Dedifferentiated amniotic fluid mesenchymal stem cell (primary cell): ENCODE measurements at regions not wholly inside any gene's neighbourhood (a gene's known extent, or its start where the extent isn't known, plus 50 kb on each side); places are given as distances from the start of the nearest gene placed in this dataset.
"Not testable (repeated sequence)": the region's sequence is repeated elsewhere in the genome, so short reads cannot be mapped to it uniquely, and the experiment has no call there.

ENCODE experiments used
- DNase-seq: peaks from one replicate; pipeline ENCODE4 v3.0.0-alpha.2; 2016; ENCODE audit errors: extremely low spot score

- no peak for DNase-seq
Observed at GRCh38 chr18:75854808-75855207, 427.3 kb upstream of the SMIM21 start.

- no peak for DNase-seq
Observed at GRCh38 chr18:75854174-75854573, 426.7 kb upstream of the SMIM21 start.

GRCh38 chr18:75846321-75846720, 418.8 kb upstream of the SMIM21 start:
- DNase-seq, result no peak

DNA sequence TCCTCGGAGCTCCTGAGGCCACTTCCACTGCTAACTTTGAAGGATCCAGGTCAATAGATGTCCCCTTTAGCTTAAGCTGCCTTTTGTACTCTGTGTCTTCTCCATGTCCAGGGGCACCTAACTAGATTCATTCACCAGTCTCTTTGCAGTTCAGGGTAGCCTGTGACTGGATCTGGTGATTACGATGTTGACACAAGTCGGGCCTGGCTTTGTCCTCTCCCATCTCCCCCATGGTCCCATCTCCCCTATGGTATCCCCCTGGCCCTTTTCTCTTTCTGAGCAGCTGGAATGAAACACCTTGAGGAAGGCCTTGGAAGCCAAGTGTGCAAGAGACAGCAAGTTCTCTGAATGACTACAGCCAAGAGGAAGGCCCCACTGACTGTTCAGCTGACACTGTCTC, 417.9 kb upstream of the SMIM21 start:
- no peak for DNase-seq

DNA sequence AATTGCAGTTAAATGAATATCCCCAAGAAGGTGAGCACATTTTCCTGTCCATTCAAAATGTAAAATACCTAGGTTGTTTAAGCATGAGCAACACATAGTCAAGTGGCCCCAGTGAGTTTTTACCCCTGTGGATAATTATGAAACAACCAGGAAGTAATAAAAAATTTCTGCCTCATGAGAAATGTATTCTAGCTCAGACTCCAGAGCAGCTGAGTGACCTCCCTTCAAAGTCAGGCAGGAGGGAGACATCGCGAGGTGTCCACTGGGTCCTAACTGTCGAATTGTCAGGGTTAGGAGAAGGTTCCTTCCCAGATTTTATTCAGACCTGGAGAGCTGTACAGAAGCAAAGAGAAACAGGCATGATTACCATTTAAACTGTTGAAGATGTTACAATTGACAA, 416.6 kb upstream of the SMIM21 start:
- no peak for DNase-seq

- no peak for DNase-seq
Observed at GRCh38 chr18:75840131-75840530, 412.6 kb upstream of the SMIM21 start.

DNA sequence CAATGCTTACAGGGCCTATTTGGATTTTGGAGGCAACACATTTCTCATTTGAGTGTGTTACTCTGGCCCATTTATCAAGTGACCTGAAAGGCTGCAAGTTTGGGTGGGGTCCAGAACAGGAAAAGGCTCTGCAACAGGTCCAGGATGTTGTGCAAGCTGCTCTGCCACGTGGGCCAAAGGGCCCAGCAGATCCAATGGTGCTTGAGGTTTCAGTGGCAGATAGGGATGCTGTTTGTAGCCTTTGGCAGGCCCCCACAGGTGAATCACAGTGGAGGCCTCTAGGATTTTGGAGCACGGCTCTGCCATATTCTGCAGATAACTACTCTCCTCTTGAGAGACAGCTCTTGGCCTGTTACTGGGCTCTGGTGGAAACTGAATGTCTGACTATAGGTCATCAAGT, 412.2 kb upstream of the SMIM21 start:
- not testable (repeated sequence) for DNase-seq

GRCh38 chr18:75839041-75839440, 411.5 kb upstream of the SMIM21 start:
- no peak for DNase-seq

DNA sequence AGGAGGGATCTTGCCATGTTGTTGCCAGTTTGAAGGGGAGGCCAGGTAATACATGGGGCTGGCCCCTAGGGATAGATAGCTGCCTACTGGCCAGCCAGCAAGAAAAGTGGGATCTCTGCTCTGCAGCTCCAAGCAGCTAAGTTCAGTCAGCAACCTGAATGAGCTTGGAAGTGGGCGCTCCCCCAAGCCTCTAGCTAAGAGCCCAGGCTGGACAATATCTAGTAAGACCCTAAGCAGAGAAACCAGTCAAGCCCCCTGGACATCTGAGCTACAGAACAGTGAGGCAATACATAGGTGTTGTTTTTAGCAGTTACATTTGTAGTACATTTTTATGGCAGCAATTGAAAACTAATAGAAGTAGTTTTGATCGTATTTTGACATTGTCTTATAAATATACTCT, 409.8 kb upstream of the SMIM21 start:
- no peak for DNase-seq

- no peak for DNase-seq
Observed at GRCh38 chr18:75836516-75836915, 409.0 kb upstream of the SMIM21 start.

GRCh38 chr18:75831960-75832359, 404.5 kb upstream of the SMIM21 start:
- DNase-seq, result no peak

GRCh38 chr18:75830828-75831227, 403.3 kb upstream of the SMIM21 start:
- no peak for DNase-seq

DNA sequence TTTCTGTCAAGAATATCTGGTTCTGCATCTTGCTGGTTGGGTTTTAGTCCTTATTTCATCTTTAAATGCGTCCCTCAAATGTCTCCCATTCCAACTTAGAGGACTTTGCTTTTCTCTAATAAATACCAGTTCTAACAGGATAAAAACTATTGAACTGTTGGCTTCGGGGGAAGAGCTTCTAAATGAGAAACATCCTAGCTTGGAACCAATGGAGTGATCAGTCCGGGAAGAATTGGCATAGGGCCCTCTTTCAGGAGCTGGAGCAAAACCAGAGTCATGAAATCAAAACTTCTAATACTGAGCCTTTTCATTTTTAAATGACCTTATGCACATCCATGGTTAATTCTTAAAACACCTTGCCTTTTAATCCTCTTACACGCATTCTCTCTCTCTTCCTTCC, 401.6 kb upstream of the SMIM21 start:
- no peak for DNase-seq

DNA sequence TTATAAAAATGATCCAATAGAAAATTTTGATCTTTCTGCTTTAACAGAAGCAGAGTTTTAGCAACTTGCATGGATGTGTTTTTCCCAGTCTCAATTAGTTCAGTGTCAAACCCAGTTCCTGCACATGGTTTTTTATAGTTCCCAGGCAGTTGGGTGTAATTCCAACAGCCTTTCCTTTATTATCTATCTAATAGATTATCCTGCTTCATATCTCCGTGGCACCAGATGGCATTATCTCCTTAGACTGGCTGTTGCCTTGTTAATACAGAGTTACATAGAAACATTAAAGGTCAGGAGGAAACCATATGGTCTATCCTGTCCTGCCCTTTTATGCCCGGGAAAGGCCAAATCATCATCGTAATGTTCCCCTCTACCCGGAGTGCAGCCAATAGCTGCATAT, 400.9 kb upstream of the SMIM21 start:
- DNase-seq, result no peak

- no peak for DNase-seq
Observed at GRCh38 chr18:75827751-75828287, 400.3 kb upstream of the SMIM21 start.

DNA sequence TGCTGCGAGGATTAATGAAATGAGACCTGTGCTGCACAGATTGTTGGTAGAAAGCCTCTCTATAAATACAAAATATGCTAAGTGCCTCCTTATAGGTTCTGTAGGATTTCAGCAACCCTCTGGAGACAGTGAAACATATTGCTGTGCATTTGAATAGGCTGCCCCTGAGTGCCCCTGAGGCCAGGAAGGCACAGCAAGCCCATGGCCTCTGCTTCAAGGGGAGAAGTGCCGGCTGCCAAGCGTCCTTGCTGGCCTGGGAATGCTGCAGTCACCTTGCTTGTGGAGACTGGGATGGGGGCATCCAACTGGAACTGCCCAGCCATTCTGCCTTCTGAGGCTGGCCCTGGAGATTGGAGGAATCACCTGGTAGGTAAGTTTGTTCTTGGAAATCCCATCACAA, 397.2 kb upstream of the SMIM21 start:
- no peak for DNase-seq

DNA sequence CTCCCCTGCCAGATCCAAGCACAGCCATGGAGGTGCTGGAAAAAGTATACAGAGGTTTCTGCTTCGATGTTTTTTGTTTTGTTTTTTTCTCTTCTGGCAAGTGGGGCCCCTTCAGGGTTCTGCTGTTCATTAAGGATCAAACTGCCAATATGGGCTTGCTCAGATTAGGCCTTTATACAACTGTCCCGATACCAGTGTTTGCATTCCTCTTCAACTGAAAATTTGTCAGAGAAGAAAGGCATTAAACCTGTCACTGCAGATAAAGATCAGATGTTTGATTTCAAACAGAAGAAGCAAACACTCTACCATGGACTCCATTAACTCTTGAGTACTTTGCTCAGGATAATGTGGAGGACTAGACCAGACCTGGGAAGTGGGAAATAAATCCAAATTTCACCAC, 396.0 kb upstream of the SMIM21 start:
- DNase-seq, result no peak

- no peak for DNase-seq
Observed at GRCh38 chr18:75818383-75818782, 390.9 kb upstream of the SMIM21 start.

- no peak for DNase-seq
Observed at GRCh38 chr18:75815767-75816166, 388.3 kb upstream of the SMIM21 start.

DNA sequence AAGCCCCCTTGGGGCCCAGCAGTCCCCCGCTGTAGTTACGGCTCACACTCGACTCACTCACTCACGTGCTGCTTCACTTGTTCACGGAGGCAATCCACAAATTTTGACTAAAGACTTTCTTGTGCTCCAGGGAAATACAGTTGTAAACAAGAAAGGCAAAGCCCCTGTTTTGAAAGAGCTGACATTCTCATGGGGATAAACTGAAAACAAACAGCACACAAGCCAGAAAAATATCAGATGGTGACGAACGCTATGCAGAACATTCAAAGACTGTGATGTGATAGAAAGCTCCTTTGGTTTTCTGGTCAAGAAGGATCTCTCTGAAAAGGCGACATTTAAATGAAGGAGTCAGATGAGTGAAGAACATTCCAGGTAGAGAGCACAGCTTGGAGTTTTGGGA, 385.3 kb upstream of the SMIM21 start:
- no peak for DNase-seq

DNA sequence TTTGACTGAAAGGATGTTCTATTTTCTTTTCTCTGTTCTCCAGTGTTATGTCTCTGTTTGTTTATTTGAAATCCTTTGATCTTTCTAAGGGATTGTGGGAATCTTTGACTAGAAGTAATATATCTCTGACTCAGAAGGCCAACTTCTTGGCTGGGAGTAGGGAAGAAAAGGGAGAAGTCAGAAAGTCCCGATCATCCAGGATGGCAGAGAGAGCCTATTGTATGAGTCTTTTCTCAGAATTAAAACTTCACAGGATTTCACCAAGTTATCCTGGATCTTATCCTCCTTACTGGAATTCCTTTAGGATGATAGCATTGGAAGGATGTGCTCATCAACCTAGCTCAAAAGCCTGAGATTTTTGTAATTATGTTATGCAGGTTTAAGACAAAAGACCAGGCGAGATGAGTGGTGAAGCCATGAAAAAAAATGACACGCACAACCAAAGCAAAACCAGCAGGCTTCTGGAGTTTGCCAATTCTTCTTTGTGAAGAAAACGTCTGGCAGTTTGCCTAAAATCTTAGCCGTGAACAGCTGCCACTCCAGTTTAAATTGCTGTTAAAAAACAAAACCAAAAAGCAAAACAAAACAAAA, 383.6 kb upstream of the SMIM21 start:
- no peak for DNase-seq

DNA sequence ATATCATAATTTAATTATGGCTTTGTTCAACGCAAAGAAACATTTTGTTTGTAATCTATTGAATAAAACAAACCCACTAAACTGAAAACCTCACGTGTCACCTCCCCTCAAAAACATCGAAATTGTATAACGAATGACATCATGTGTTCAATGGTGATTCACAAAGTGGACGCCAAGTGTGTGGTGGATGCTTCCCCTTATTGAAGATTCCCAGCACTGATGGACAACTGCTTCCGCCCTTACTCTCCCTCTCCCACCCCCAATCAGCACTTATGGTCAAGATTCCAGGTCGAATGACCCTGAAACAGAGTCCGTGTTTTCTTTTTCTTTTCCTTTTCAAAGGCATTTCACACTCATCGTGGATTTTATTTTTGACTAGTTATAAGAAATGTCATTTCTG, 383.0 kb upstream of the SMIM21 start:
- no peak for DNase-seq

GRCh38 chr18:75809926-75810255, 382.4 kb upstream of the SMIM21 start:
- no peak for DNase-seq

- DNase-seq, result no peak
Observed at GRCh38 chr18:75809151-75809925, 381.8 kb upstream of the SMIM21 start.
